Loucy (cell line): ENCODE measurements at regions not wholly inside any gene's neighbourhood (a gene's known extent, or its start where the extent isn't known, plus 50 kb on each side); places are given as distances from the start of the nearest gene placed in this dataset.

Experiments
- H2AFZ ChIP-seq: fragments of 200-600 bp; sonication (generic); 2 replicates; pipeline ENCODE4 v1.6.0; 2016; ENCODE audit warnings: antibody characterized with exemption, mild to moderate bottlenecking, low read length, moderate library complexity
- H3F3A ChIP-seq: fragments of 200-600 bp; 2 replicates; pipeline ENCODE4 v1.6.0; 2016; ENCODE audit warnings: antibody characterized with exemption, low read depth, mild to moderate bottlenecking
- H3K27me3 ChIP-seq: fragments of 200-600 bp; sonication (generic); 2 replicates; pipeline ENCODE4 v1.6.1; 2014; ENCODE audit warnings: low read length, mild to moderate bottlenecking; ENCODE audit not compliant: insufficient read depth, poor library complexity, severe bottlenecking
- H3K36me3 ChIP-seq: fragments of 200-600 bp; sonication (generic); 2 replicates; pipeline ENCODE4 v1.6.1; 2016; ENCODE audit warnings: low read length; ENCODE audit not compliant: insufficient read depth
- H3K4me1 ChIP-seq: fragments of 200-600 bp; sonication (generic); 2 replicates; pipeline ENCODE4 v1.5.1; 2014; ENCODE audit warnings: low read length, mild to moderate bottlenecking; ENCODE audit not compliant: insufficient read depth, poor library complexity, severe bottlenecking
- H3K4me2 ChIP-seq: fragments of 200-600 bp; sonication (generic); 2 replicates; pipeline ENCODE4 v1.6.0; 2014; ENCODE audit warnings: antibody characterized with exemption, low read length, low read depth, mild to moderate bottlenecking; ENCODE audit not compliant: poor library complexity, severe bottlenecking
- H3K4me3 ChIP-seq: fragments of 200-600 bp; sonication (generic); 2 replicates; pipeline ENCODE4 v1.5.1; 2014; ENCODE audit warnings: low read length, mild to moderate bottlenecking, mixed read lengths; ENCODE audit not compliant: poor library complexity, severe bottlenecking
- H3K79me2 ChIP-seq: fragments of 200-600 bp; sonication (generic); 2 replicates; pipeline ENCODE4 v1.6.1; 2014; ENCODE audit warnings: low read length; ENCODE audit not compliant: insufficient read depth
- H3K9ac ChIP-seq: fragments of 200-600 bp; sonication (generic); 2 replicates; pipeline ENCODE4 v1.6.0; 2014; ENCODE audit warnings: mild to moderate bottlenecking, low read depth, low read length, moderate library complexity; ENCODE audit not compliant: poor library complexity, severe bottlenecking
- H3K9me2 ChIP-seq: fragments of 200-600 bp; sonication (generic); replicated peaks from 2 replicates; pipeline ENCODE4 v1.6.1; 2016; ENCODE audit warnings: low read depth, low read length, mixed read lengths
- H3K9me3 ChIP-seq: fragments of 200-600 bp; sonication (generic); 2 replicates; pipeline ENCODE4 v1.6.1; 2014; ENCODE audit warnings: mild to moderate bottlenecking, antibody characterized with exemption, low read length, low read depth; ENCODE audit not compliant: insufficient read depth
- H4K20me1 ChIP-seq: fragments of 200-600 bp; sonication (generic); 2 replicates; pipeline ENCODE4 v1.6.0; 2014; ENCODE audit warnings: antibody characterized with exemption, low read length, mild to moderate bottlenecking; ENCODE audit not compliant: insufficient read depth, poor library complexity, severe bottlenecking
- EZH2phosphoT487 ChIP-seq: fragments of 200-600 bp; IDR thresholded peaks from 2 replicates; pipeline ENCODE4 v1.6.1; 2018; ENCODE audit warnings: antibody characterized with exemption, mild to moderate bottlenecking, moderate library complexity, borderline replicate concordance
- TF ChIP-seq, protein P1 (sequence below): fragments of 200-600 bp; sonication (generic); conservative IDR thresholded peaks from 2 replicates; pipeline ENCODE4 v1.5.1; 2014; ENCODE audit warnings: mild to moderate bottlenecking, antibody characterized with exemption, low read length

DNA sequence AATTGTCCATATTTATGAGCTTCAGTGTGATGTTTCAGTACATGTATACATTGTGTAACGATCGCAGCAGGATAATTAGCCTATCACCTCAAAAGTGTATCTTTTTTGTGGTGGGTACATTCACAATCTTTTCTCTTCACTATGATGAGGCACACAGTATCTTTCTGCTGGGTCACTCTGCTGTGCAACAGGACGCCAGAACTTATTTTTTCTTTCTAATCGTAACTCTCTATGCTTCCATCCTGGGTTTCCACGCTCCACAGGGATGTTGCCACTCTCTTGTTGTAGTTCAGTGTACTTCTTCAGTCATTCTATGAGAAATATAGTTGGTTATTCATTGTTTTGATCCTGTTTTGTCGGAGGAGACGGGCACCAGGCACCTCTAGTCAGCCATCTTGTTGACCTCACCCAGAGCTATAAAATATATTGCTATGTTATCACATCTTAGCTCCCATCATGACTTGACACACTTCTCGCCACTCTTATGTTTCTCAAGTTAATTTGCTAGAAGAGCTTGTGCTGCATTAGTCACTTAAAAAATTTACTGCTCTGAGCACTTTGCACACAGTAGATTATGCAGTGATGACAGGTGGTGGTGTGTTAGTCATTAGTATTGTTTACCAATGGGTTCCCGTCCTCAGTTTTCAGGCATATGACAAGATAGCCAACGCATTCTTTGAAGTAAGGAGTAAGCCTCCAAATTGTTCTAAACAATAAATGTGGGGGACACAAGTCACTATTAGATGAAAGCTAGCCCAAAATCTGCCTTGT lies 1002.7 kb upstream of the PCDH7 start:
- H3K9ac ChIP-seq, result no peak overlapping the region
- H3K4me3 ChIP-seq, result no peak overlapping the region
- H3K4me2 ChIP-seq, result no peak overlapping the region
- H3K4me1 ChIP-seq, result no peaks in the 10 kb centered on the region
- no peaks in the 10 kb centered on the region for H3K9me3 ChIP-seq
- TF ChIP-seq EZH2phosphoT487, result no peak
- TF ChIP-seq, protein P1, sequence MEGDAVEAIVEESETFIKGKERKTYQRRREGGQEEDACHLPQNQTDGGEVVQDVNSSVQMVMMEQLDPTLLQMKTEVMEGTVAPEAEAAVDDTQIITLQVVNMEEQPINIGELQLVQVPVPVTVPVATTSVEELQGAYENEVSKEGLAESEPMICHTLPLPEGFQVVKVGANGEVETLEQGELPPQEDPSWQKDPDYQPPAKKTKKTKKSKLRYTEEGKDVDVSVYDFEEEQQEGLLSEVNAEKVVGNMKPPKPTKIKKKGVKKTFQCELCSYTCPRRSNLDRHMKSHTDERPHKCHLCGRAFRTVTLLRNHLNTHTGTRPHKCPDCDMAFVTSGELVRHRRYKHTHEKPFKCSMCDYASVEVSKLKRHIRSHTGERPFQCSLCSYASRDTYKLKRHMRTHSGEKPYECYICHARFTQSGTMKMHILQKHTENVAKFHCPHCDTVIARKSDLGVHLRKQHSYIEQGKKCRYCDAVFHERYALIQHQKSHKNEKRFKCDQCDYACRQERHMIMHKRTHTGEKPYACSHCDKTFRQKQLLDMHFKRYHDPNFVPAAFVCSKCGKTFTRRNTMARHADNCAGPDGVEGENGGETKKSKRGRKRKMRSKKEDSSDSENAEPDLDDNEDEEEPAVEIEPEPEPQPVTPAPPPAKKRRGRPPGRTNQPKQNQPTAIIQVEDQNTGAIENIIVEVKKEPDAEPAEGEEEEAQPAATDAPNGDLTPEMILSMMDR, result no peak
- H3K9me2 ChIP-seq, result no peaks in the 10 kb centered on the region
- no peaks in the 10 kb centered on the region for H3F3A ChIP-seq
- no peaks in the 10 kb centered on the region for H3K36me3 ChIP-seq
- H3K79me2 ChIP-seq, result no peaks in the 10 kb centered on the region
- no peak overlapping the region for H2AFZ ChIP-seq
- no peaks in the 10 kb centered on the region for H3K27me3 ChIP-seq
- H4K20me1 ChIP-seq, result no peaks in the 10 kb centered on the region

DNA sequence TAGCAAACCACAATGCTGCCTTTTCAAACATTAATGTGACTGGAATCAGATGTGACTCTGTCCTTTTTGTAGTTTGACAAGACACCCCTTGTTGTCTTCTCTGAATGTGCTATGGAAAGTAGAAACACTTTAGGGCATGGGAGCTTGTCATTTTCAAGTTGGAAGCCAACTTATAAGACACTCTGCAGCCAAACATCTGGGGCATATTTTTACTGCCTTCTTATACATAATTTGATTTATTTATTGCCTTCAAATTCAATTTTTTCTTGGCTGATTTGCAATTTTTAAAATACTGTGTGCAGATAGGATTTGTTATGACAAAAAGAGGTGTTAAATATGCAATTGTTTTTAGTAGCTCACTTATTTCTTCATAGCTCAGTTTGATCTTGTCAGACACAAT lies 1002.0 kb upstream of the PCDH7 start:
- Histone ChIP-seq H3K4me2 (no peak overlapping the region), H3K4me3 (no peak overlapping the region), H3K27me3 (no peaks in the 10 kb centered on the region), H2AFZ (no peak overlapping the region), H3F3A (no peaks in the 10 kb centered on the region), H3K9ac (no peak overlapping the region), H3K9me2 (no peaks in the 10 kb centered on the region), H3K9me3 (no peaks in the 10 kb centered on the region), H3K4me1 (no peaks in the 10 kb centered on the region), H3K36me3 (no peaks in the 10 kb centered on the region), H4K20me1 (no peaks in the 10 kb centered on the region), H3K79me2 (no peaks in the 10 kb centered on the region)
- TF ChIP-seq, protein P1, result no peak
- no peak for TF ChIP-seq EZH2phosphoT487

DNA sequence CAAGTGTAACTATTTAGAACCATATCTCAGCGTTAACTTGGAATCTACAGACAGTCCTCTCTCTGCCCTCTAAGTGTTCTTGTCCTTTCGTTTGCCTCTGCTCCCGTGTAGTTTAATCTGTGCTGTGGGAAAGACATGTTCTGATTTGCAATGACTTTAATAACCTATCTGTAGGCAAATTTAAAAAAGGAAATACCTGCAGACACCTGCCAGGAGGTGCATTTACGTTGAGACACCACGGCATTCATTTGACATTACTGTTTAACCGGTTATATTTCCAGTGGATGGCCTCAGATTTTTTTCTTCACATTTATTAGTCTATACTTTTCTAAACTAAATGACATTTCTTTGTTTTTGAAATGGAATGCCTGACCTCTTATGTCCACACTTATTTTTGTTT lies 997.9 kb upstream of the PCDH7 start:
- Histone ChIP-seq H3K9ac (no peak overlapping the region), H3K9me3 (no peaks in the 10 kb centered on the region), H3K27me3 (no peaks in the 10 kb centered on the region), H3K79me2 (no peaks in the 10 kb centered on the region), H3K4me1 (no peaks in the 10 kb centered on the region), H3K4me3 (no peak overlapping the region), H3K36me3 (no peaks in the 10 kb centered on the region), H3K4me2 (no peak overlapping the region), H3F3A (no peaks in the 10 kb centered on the region), H2AFZ (no peak overlapping the region), H3K9me2 (no peaks in the 10 kb centered on the region), H4K20me1 (no peaks in the 10 kb centered on the region)
- TF ChIP-seq EZH2phosphoT487, result no peak
- TF ChIP-seq, protein P1, result no peak
